ENCODE measurements at regions not wholly inside any gene's neighbourhood (a gene's known extent, or its start where the extent isn't known, plus 50 kb on each side); places are given as distances from the start of the nearest gene placed in this dataset.

GRCh38 chr5:34490506-34491250, 165.4 kb upstream of the RAI14 start:
- Histone ChIP-seq H2AFZ (no peak overlapping the region), H3K36me3 (ENCODE audit: low read depth) (no peaks in the 10 kb centered on the region), H3K4me2 (no peak overlapping the region), H4K20me1 (ENCODE audit: insufficient read depth) (no peaks in the 10 kb centered on the region), H3K27ac (no peak overlapping the region), H3K4me1 (replicated peaks; ENCODE audit: insufficient read depth) (peaks cover 44% of the 10 kb centered on the region), H3K4me3 (no peak overlapping the region), H3F3A (ENCODE audit: insufficient read depth, low read depth) (peaks cover 33% of the 10 kb centered on the region), H3K9me2 (ENCODE audit: insufficient read depth) (no peaks in the 10 kb centered on the region), H3K27me3 (ENCODE audit: insufficient read depth, low read depth) (no peaks in the 10 kb centered on the region), H3K79me2 (ENCODE audit: low read depth) (no peaks in the 10 kb centered on the region), H3K9me3 (ENCODE audit: insufficient read depth, low read depth) (no peaks in the 10 kb centered on the region)
- no TSS peak for BruUV-seq (replicated peaks)
- TF ChIP-seq CTCF (conservative IDR thresholded peaks at IDR 0.05) (no peak), EZH2 (IDR thresholded peaks at IDR 0.05; ENCODE audit: low read depth) (no peak)
- POLR2A ChIA-PET (ENCODE audit: unreplicated experiment): no interaction called here
- CTCF ChIA-PET: no interaction called here
- no peak for DNase-seq
- intact Hi-C loops (cut with micrococcal nuclease; ENCODE audit: unreplicated experiment): no loop called here

- Histone ChIP-seq H2AFZ (no peak overlapping the region), H3K27ac (no peak overlapping the region), H3F3A (ENCODE audit: insufficient read depth, low read depth) (peaks cover 33% of the 10 kb centered on the region), H3K4me2 (no peak overlapping the region), H4K20me1 (ENCODE audit: insufficient read depth) (no peaks in the 10 kb centered on the region), H3K4me3 (no peak overlapping the region), H3K9me3 (ENCODE audit: insufficient read depth, low read depth) (no peaks in the 10 kb centered on the region), H3K27me3 (ENCODE audit: insufficient read depth, low read depth) (no peaks in the 10 kb centered on the region), H3K79me2 (ENCODE audit: low read depth) (no peaks in the 10 kb centered on the region), H3K9me2 (ENCODE audit: insufficient read depth) (no peaks in the 10 kb centered on the region), H3K36me3 (ENCODE audit: low read depth) (no peaks in the 10 kb centered on the region), H3K4me1 (replicated peaks; ENCODE audit: insufficient read depth) (peaks cover 39% of the 10 kb centered on the region)
- intact Hi-C loops (cut with micrococcal nuclease; ENCODE audit: unreplicated experiment): no loop called here
- DNase-seq: no peak
- no TSS peak for BruUV-seq (replicated peaks)
- ChIA-PET CTCF (no interaction called here), POLR2A (ENCODE audit: unreplicated experiment) (no interaction called here)
- TF ChIP-seq EZH2 (IDR thresholded peaks at IDR 0.05; ENCODE audit: low read depth): no peak
- TF ChIP-seq CTCF (conservative IDR thresholded peaks at IDR 0.05): no peak
These were observed 164.9 kb upstream of the RAI14 start for GRCh38 chr5:34491251-34491620.

- no peak overlapping the region for H3K4me2 ChIP-seq
- H3K4me1 ChIP-seq (replicated peaks; ENCODE audit: insufficient read depth): peaks cover 22% of the 10 kb centered on the region
- POLR2A ChIA-PET (ENCODE audit: unreplicated experiment): no interaction called here
- no peak overlapping the region for H3K27ac ChIP-seq
- CTCF ChIA-PET: interaction anchor here (0.7 kb wide), 1 partner anchor 9 kb away, joined by 3 read pairs; no protein-coding TSS in a partner anchor
- no TSS peak for BruUV-seq (replicated peaks)
- no peaks in the 10 kb centered on the region for H3K9me2 ChIP-seq (ENCODE audit: insufficient read depth)
- no peak for TF ChIP-seq EZH2 (IDR thresholded peaks at IDR 0.05; ENCODE audit: low read depth)
- peaks cover 11% of the 10 kb centered on the region for H3F3A ChIP-seq (ENCODE audit: insufficient read depth, low read depth)
- no peak overlapping the region for H3K4me3 ChIP-seq
- H3K27me3 ChIP-seq (ENCODE audit: insufficient read depth, low read depth): no peaks in the 10 kb centered on the region
- no peak overlapping the region for H2AFZ ChIP-seq
- intact Hi-C loops (cut with micrococcal nuclease; ENCODE audit: unreplicated experiment): no loop called here
- H3K36me3 ChIP-seq (ENCODE audit: low read depth): no peaks in the 10 kb centered on the region
- H4K20me1 ChIP-seq (ENCODE audit: insufficient read depth): no peaks in the 10 kb centered on the region
- H3K79me2 ChIP-seq (ENCODE audit: low read depth): no peaks in the 10 kb centered on the region
- H3K9me3 ChIP-seq (ENCODE audit: insufficient read depth, low read depth): no peaks in the 10 kb centered on the region
- DNase-seq: no peak
These were observed 161.9 kb upstream of the RAI14 start for GRCh38 chr5:34494111-34494755.

Measured in PC-9 (cell line).